ENCODE measurements at regions not wholly inside any gene's neighbourhood (a gene's known extent, or its start where the extent isn't known, plus 50 kb on each side); places are given as distances from the start of the nearest gene placed in this dataset.

GRCh38 chr4:115278830-115279229 lies 165.4 kb upstream of the NDST4 start:
- TF ChIP-seq ZNF660 (tag by site-specific recombination; IDR thresholded peaks at IDR 0.05) (no peak), ZNF138 (tag by site-specific recombination; IDR thresholded peaks at IDR 0.05; ENCODE audit: borderline replicate concordance) (no peak), ZNF292 (tag by site-specific recombination; IDR thresholded peaks at IDR 0.05; ENCODE audit: borderline replicate concordance, low read depth) (no peak), ZNF830 (tag by site-specific recombination; IDR thresholded peaks at IDR 0.05; ENCODE audit: low read depth) (no peak), ZNF776 (tag by site-specific recombination; IDR thresholded peaks at IDR 0.05; ENCODE audit: borderline replicate concordance) (no peak), ZNF10 (tag by site-specific recombination; IDR thresholded peaks at IDR 0.05) (no peak), YY1 (tag by site-specific recombination; IDR thresholded peaks at IDR 0.05) (no peak), ZNF223 (tag by site-specific recombination; IDR thresholded peaks at IDR 0.05) (no peak), ZBTB7A (tag by site-specific recombination; IDR thresholded peaks at IDR 0.05; ENCODE audit: low read depth) (no peak), CTCF (tag by site-specific recombination; IDR thresholded peaks at IDR 0.05) (no peak)
- TF ChIP-seq, protein P1, sequence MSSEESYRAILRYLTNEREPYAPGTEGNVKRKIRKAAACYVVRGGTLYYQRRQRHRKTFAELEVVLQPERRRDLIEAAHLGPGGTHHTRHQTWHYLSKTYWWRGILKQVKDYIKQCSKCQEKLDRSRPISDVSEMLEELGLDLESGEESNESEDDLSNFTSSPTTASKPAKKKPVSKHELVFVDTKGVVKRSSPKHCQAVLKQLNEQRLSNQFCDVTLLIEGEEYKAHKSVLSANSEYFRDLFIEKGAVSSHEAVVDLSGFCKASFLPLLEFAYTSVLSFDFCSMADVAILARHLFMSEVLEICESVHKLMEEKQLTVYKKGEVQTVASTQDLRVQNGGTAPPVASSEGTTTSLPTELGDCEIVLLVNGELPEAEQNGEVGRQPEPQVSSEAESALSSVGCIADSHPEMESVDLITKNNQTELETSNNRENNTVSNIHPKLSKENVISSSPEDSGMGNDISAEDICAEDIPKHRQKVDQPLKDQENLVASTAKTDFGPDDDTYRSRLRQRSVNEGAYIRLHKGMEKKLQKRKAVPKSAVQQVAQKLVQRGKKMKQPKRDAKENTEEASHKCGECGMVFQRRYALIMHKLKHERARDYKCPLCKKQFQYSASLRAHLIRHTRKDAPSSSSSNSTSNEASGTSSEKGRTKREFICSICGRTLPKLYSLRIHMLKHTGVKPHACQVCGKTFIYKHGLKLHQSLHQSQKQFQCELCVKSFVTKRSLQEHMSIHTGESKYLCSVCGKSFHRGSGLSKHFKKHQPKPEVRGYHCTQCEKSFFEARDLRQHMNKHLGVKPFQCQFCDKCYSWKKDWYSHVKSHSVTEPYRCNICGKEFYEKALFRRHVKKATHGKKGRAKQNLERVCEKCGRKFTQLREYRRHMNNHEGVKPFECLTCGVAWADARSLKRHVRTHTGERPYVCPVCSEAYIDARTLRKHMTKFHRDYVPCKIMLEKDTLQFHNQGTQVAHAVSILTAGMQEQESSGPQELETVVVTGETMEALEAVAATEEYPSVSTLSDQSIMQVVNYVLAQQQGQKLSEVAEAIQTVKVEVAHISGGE (tag by site-specific recombination; conservative IDR thresholded peaks at IDR 0.05; ENCODE audit: low read depth), result no peak
- TF ChIP-seq, protein P2, sequence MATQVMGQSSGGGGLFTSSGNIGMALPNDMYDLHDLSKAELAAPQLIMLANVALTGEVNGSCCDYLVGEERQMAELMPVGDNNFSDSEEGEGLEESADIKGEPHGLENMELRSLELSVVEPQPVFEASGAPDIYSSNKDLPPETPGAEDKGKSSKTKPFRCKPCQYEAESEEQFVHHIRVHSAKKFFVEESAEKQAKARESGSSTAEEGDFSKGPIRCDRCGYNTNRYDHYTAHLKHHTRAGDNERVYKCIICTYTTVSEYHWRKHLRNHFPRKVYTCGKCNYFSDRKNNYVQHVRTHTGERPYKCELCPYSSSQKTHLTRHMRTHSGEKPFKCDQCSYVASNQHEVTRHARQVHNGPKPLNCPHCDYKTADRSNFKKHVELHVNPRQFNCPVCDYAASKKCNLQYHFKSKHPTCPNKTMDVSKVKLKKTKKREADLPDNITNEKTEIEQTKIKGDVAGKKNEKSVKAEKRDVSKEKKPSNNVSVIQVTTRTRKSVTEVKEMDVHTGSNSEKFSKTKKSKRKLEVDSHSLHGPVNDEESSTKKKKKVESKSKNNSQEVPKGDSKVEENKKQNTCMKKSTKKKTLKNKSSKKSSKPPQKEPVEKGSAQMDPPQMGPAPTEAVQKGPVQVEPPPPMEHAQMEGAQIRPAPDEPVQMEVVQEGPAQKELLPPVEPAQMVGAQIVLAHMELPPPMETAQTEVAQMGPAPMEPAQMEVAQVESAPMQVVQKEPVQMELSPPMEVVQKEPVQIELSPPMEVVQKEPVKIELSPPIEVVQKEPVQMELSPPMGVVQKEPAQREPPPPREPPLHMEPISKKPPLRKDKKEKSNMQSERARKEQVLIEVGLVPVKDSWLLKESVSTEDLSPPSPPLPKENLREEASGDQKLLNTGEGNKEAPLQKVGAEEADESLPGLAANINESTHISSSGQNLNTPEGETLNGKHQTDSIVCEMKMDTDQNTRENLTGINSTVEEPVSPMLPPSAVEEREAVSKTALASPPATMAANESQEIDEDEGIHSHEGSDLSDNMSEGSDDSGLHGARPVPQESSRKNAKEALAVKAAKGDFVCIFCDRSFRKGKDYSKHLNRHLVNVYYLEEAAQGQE (tag by site-specific recombination; IDR thresholded peaks at IDR 0.05), result no peak
